ENCODE measurements at regions not wholly inside any gene's neighbourhood (a gene's known extent, or its start where the extent isn't known, plus 50 kb on each side); places are given as distances from the start of the nearest gene placed in this dataset.
"Not testable (repeated sequence)": the region's sequence is repeated elsewhere in the genome, so short reads cannot be mapped to it uniquely, and the experiment has no call there.

DNA sequence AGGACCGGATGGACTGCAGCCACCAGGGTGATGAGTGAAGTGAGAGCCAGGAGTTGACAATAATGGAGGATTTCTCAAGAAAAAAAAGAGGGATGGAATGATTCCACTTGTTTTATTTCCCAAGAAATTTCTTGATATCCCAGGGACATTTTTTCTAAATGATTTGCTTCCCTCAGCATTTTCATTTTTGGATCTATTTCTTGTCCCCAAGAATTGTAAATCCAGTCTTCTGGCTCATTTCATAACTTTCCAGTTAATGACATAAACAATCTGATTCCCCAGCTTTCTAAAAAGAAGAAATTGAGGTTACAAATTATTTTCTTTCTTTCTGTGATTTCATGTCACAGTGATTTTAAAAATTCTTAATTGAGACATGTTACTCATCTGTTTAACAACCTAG is 446.5 kb downstream of the PRR16 start:
- H3K27me3 Mint-ChIP-seq = no peaks in the 10 kb centered on the region
- H3K36me3 Mint-ChIP-seq (ENCODE audit: low read depth) = no peaks in the 10 kb centered on the region
- ChIA-PET POLR2A (no interaction called here), CTCF (no interaction called here)
- H3K9me3 Mint-ChIP-seq = peaks cover 3% of the 10 kb centered on the region
- H3K4me3 Mint-ChIP-seq = no peak overlapping the region
- no peak for DNase-seq
- no peaks in the 10 kb centered on the region for H3K4me1 Mint-ChIP-seq
- H3K27ac Mint-ChIP-seq = no peak overlapping the region

- no peak overlapping the region for H3K4me3 Mint-ChIP-seq
- H3K27ac Mint-ChIP-seq = no peak overlapping the region
- no peaks in the 10 kb centered on the region for H3K9me3 Mint-ChIP-seq
- H3K4me1 Mint-ChIP-seq = no peaks in the 10 kb centered on the region
- ChIA-PET POLR2A (no interaction called here), CTCF (no interaction called here)
- no peaks in the 10 kb centered on the region for H3K27me3 Mint-ChIP-seq
- DNase-seq = no peak
- no peaks in the 10 kb centered on the region for H3K36me3 Mint-ChIP-seq (ENCODE audit: low read depth)
Measured at GRCh38 chr5:120913396-120913795, 449.3 kb downstream of the PRR16 start.

GRCh38 chr5:120917214-120917758 is 453.2 kb downstream of the PRR16 start:
- Mint-ChIP-seq H3K9me3 (no peaks in the 10 kb centered on the region), H3K27me3 (no peaks in the 10 kb centered on the region), H3K4me1 (no peaks in the 10 kb centered on the region), H3K36me3 (ENCODE audit: low read depth) (no peaks in the 10 kb centered on the region), H3K27ac (no peak overlapping the region), H3K4me3 (no peak overlapping the region)
- no peak for DNase-seq
- ChIA-PET POLR2A (no interaction called here), CTCF (no interaction called here)

DNA sequence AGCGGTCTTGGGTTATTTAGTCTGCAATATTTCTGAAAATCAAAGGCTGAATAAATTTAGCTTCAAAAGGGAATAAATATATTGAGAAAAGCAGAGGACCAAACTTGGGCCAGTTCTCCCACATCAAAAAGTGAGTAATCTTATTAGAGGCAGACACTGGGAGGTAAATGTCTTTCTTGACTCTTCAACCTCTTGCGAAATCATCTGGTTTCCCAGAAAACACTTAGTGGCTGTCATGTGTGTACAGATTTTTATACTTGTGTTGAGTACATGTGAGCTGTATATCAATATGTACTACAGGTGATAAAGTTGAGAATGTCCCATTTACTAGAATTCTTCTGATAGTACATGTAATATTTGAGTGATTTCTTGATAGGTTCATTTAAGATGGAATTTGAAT is 454.9 kb downstream of the PRR16 start:
- H3K27ac Mint-ChIP-seq = no peak overlapping the region
- ChIA-PET POLR2A (no interaction called here), CTCF (no interaction called here)
- no peaks in the 10 kb centered on the region for H3K36me3 Mint-ChIP-seq (ENCODE audit: low read depth)
- no peak overlapping the region for H3K4me3 Mint-ChIP-seq
- no peaks in the 10 kb centered on the region for H3K27me3 Mint-ChIP-seq
- H3K4me1 Mint-ChIP-seq = no peaks in the 10 kb centered on the region
- no peaks in the 10 kb centered on the region for H3K9me3 Mint-ChIP-seq
- DNase-seq = no peak

DNA sequence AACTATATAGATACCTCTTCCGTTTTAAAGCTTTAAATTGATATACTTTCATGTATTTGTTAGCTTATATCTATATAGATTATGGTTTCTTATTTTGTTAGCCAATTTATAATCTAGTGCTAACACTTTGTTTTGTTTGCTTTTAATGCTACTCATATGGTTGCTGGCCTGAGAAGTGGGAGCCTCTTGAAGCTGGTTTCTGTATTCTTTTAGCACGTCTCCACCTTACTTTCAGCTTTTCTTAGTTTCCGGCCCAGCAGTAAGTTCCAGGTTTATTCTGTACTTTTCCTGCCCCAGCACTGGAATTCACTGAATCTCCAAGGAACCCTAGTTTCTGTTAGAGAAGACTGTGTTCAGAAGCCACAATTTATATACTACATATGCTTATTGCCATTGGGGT is 458.9 kb downstream of the PRR16 start:
- no peaks in the 10 kb centered on the region for H3K27me3 Mint-ChIP-seq
- H3K9me3 Mint-ChIP-seq = peaks cover 2% of the 10 kb centered on the region
- ChIA-PET POLR2A (no interaction called here), CTCF (no interaction called here)
- DNase-seq = no peak
- H3K36me3 Mint-ChIP-seq (ENCODE audit: low read depth) = no peaks in the 10 kb centered on the region
- no peaks in the 10 kb centered on the region for H3K4me1 Mint-ChIP-seq
- H3K4me3 Mint-ChIP-seq = no peak overlapping the region
- H3K27ac Mint-ChIP-seq = no peak overlapping the region

- no peak overlapping the region for H3K4me3 Mint-ChIP-seq
- no peaks in the 10 kb centered on the region for H3K4me1 Mint-ChIP-seq
- POLR2A ChIA-PET = no interaction called here
- no peaks in the 10 kb centered on the region for H3K36me3 Mint-ChIP-seq (ENCODE audit: low read depth)
- DNase-seq = no peak
- CTCF ChIA-PET = no interaction called here
- H3K9me3 Mint-ChIP-seq = peaks cover 2% of the 10 kb centered on the region
- no peaks in the 10 kb centered on the region for H3K27me3 Mint-ChIP-seq
- H3K27ac Mint-ChIP-seq = no peak overlapping the region
Measured at GRCh38 chr5:120926471-120926870, 462.4 kb downstream of the PRR16 start.

DNA sequence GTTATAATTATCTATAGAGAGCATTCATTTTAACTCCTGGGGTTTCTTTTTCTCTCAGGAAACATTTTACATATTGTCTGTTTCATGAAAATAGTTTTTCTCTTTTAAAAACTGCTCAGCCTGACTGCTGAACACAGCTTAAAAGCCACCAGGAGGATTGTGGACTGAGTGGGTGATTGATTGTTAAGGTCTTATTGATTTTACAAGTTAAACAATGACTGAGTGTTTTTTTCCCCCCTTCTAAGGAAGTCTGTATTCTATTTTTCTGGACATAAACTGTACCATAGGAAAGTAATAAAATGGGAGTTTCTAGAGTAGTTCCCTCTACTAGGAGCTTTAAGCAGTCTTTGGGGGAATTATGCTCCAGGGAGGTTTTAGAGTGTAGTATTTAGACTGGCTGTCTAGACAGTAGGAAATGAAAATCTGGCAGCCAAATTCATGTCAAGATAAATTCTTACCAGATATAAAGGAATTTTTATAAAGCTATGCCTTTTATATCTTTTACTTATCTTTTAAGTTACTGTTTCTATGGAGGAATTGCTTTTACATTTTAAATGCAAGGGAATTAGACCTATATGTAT is 463.9 kb downstream of the PRR16 start:
- no peak for DNase-seq
- no peak overlapping the region for H3K4me3 Mint-ChIP-seq
- H3K4me1 Mint-ChIP-seq = no peaks in the 10 kb centered on the region
- no peaks in the 10 kb centered on the region for H3K36me3 Mint-ChIP-seq (ENCODE audit: low read depth)
- POLR2A ChIA-PET = no interaction called here
- H3K27ac Mint-ChIP-seq = no peak overlapping the region
- CTCF ChIA-PET = no interaction called here
- H3K9me3 Mint-ChIP-seq = peaks cover 4% of the 10 kb centered on the region
- no peaks in the 10 kb centered on the region for H3K27me3 Mint-ChIP-seq

DNA sequence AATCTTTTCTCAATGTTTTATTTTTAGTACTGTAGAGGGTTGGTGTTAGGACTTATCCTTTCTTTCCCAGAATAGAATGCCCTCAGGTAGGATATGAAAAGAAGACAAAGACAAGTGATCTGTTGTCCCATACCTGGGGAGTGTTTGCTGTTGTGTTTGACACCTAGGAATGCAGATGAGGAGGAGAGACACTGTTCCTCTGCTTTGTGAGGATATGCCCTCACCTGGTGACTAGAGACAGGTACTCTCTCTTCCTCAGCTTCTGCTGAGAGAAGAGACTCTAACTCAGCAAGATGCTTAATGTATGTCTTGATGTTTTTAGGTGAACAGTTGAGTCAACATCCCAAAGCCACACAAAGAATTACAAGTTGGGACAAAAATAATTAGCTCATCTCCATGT is 468.4 kb downstream of the PRR16 start:
- POLR2A ChIA-PET = no interaction called here
- DNase-seq = no peak
- Mint-ChIP-seq H3K36me3 (ENCODE audit: low read depth) (no peaks in the 10 kb centered on the region), H3K4me3 (no peak overlapping the region), H3K27me3 (no peaks in the 10 kb centered on the region), H3K9me3 (peaks cover 12% of the 10 kb centered on the region), H3K4me1 (no peaks in the 10 kb centered on the region), H3K27ac (no peak overlapping the region)
- CTCF ChIA-PET = no interaction called here

DNA sequence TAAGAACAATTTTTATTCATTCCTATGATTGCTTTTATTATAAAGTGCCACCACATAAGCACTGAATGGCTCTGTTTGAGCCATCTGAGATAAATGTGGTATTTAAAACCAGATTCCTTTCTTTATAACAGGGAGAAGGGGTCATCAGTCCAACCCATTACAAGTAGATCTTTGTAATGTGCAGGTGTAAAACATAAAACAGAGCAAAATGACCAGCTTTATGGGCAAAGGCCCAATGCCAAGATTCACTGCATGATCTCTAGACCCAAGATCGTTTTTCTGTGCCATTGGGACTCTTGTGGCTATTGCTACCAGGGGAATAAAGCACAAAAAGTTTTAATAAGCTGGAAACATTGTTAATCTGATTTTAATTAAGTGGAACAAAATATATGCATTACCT is 469.9 kb downstream of the PRR16 start:
- ChIA-PET CTCF (no interaction called here), POLR2A (no interaction called here)
- H3K27ac Mint-ChIP-seq = no peak overlapping the region
- H3K36me3 Mint-ChIP-seq (ENCODE audit: low read depth) = no peaks in the 10 kb centered on the region
- no peak for DNase-seq
- H3K4me3 Mint-ChIP-seq = no peak overlapping the region
- H3K4me1 Mint-ChIP-seq = no peaks in the 10 kb centered on the region
- no peaks in the 10 kb centered on the region for H3K27me3 Mint-ChIP-seq
- H3K9me3 Mint-ChIP-seq = peaks cover 12% of the 10 kb centered on the region

- Mint-ChIP-seq H3K27ac (no peak overlapping the region), H3K9me3 (peaks cover 12% of the 10 kb centered on the region), H3K36me3 (ENCODE audit: low read depth) (no peaks in the 10 kb centered on the region), H3K27me3 (no peaks in the 10 kb centered on the region), H3K4me1 (no peaks in the 10 kb centered on the region), H3K4me3 (no peak overlapping the region)
- no peak for DNase-seq
- ChIA-PET CTCF (no interaction called here), POLR2A (no interaction called here)
Measured at GRCh38 chr5:120936652-120937051, 472.6 kb downstream of the PRR16 start.

DNA sequence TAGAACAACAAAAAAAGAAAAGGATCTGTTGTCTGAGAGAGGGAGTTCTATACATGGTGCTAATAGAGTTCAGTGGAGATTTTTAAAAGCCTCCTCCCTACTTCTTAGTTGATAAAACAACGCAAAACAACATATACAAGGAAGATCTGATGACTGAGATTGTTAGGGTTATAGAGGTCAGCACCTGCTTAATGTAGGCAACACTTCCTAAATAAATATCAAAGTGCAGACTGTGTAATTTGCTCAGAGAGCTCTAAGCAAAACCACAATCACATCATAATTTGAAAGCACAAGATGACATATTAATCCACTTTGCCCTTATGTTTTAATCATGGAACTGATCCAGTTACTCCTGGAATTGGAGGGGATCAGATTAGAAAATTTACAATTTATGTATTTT is 474.5 kb downstream of the PRR16 start:
- Mint-ChIP-seq H3K9me3 (peaks cover 11% of the 10 kb centered on the region), H3K4me3 (no peak overlapping the region), H3K36me3 (ENCODE audit: low read depth) (no peaks in the 10 kb centered on the region), H3K27ac (no peak overlapping the region), H3K27me3 (no peaks in the 10 kb centered on the region), H3K4me1 (no peaks in the 10 kb centered on the region)
- ChIA-PET CTCF (no interaction called here), POLR2A (no interaction called here)
- DNase-seq = no peak

GRCh38 chr5:120942596-120943350 is 478.7 kb downstream of the PRR16 start:
- H3K27me3 Mint-ChIP-seq = no peaks in the 10 kb centered on the region
- ChIA-PET CTCF (no interaction called here), POLR2A (no interaction called here)
- H3K9me3 Mint-ChIP-seq = peaks cover 1% of the 10 kb centered on the region
- H3K4me1 Mint-ChIP-seq = no peaks in the 10 kb centered on the region
- H3K27ac Mint-ChIP-seq = no peak overlapping the region
- H3K36me3 Mint-ChIP-seq (ENCODE audit: low read depth) = no peaks in the 10 kb centered on the region
- no peak for DNase-seq
- H3K4me3 Mint-ChIP-seq = no peak overlapping the region

DNA sequence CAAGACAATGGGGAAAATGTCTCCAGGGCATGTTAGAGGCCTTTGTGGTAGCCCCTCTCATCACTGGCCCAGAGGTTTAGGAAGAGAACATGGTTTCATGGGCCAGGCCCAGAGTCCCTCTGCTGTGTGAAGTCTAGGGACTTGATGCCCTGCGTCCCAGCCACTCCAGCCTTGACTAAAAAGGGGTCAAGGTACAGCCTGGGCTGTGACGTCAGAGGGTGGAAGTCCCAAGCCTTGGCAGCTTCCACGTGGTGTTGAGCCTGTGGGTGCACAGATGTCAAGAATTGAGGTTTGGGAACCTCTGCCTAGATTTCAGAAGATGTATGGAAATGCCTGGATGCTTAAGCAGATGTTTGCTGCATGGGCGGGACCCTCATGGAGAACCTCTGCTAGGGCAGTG is 485.5 kb downstream of the PRR16 start:
- H3K27ac Mint-ChIP-seq; POLR2A ChIA-PET; H3K4me3 Mint-ChIP-seq; H3K36me3 Mint-ChIP-seq (ENCODE audit: low read depth); CTCF ChIA-PET; DNase-seq; H3K27me3 Mint-ChIP-seq; H3K4me1 Mint-ChIP-seq: not testable (repeated sequence)
- peaks cover 21% of the 10 kb centered on the region for H3K9me3 Mint-ChIP-seq

DNA sequence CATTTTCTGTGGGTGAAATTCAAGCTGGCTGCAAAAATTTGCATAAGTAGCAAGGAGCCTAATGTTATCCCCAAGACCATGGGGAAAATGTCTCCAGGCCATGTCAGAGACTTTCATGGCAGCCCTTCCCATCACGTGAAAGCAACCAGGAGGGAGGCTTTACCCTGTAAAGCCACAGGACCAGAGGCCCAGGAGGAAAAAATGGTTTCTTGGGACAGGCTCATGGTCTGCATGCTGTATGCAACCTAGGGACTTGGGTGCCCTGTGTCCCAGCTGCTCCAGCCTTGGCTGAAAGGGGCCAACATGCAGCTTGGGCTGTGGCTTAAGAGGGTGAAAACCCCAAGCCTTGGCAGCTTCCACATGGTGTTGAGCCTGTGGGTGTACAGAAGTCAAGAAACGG is 489.3 kb downstream of the PRR16 start:
- H3K27me3 Mint-ChIP-seq; DNase-seq; H3K4me1 Mint-ChIP-seq; POLR2A ChIA-PET; H3K36me3 Mint-ChIP-seq (ENCODE audit: low read depth); H3K4me3 Mint-ChIP-seq; CTCF ChIA-PET; H3K27ac Mint-ChIP-seq: not testable (repeated sequence)
- H3K9me3 Mint-ChIP-seq = peaks cover 23% of the 10 kb centered on the region

All from activated CD4-positive, alpha-beta memory T cell treated with anti-CD3 and anti-CD28 coated beads, Interleukin-2, amount 10 ng/mL, durations not matched to agents 7 days and 5 days (primary cell).